H1 (cell line): ENCODE measurements at regions not wholly inside any gene's neighbourhood (a gene's known extent, or its start where the extent isn't known, plus 50 kb on each side); places are given as distances from the start of the nearest gene placed in this dataset.

Experiments
- CHD7 ChIP-seq: fragments of 300-600 bp; sonication (generic); IDR thresholded peaks from 2 replicates; pipeline ENCODE4 v1.7.1; 2012; ENCODE audit warnings: low read length, moderate library complexity, mild to moderate bottlenecking, inconsistent platforms; ENCODE audit not compliant: insufficient replicate concordance
- SAP30 ChIP-seq: fragments of 300-600 bp; sonication (generic); IDR thresholded peaks from 2 replicates; pipeline ENCODE4 v1.7.1; 2012; ENCODE audit warnings: low read length, moderate library complexity, mild to moderate bottlenecking, inconsistent platforms; ENCODE audit not compliant: insufficient read depth, insufficient replicate concordance
- TEAD4 ChIP-seq: IDR thresholded peaks from 2 replicates; pipeline ENCODE4 v1.6.1; 2012; ENCODE audit warnings: low read depth, low read length, inconsistent platforms, mixed read lengths

- no peak for TF ChIP-seq SAP30
- no peak for TF ChIP-seq TEAD4
- no peak for TF ChIP-seq CHD7
- TF ChIP-seq, all 59 proteins: peak for 0
Observed at GRCh38 chr3:159030886-159031679, 229.2 kb downstream of the MFSD1 start (continued).
